GM12878 (cell line): ENCODE measurements at regions not wholly inside any gene's neighbourhood (a gene's known extent, or its start where the extent isn't known, plus 50 kb on each side); places are given as distances from the start of the nearest gene placed in this dataset.

Source experiments
- ATAC-seq: fragments of 200-7000 bp; cut with Tn5 transposase; 3 replicates; pipeline ENCODE4 v1.9.1; 2020; ENCODE audit warnings: mild to moderate bottlenecking, moderate library complexity
- BruUV-seq: library from RNA; stranded (reverse); fragments of 400-500 nt; replicated peaks from 2 replicates; lab custom pipeline; 2021; lab: Mats Ljungman, UMichigan
- CTCF ChIA-PET: fragments of 300-600 bp; sonication (Branson Sonifier 250); formaldehyde crosslinking; extraction: SDS; loops from one replicate; lab custom pipeline; 2021; ENCODE audit warnings: inconsistent platforms; lab: Yijun Ruan, JAX
- POLR2A ChIA-PET: fragments of 350-600 bp; formaldehyde crosslinking; extraction: SDS; loops from one replicate; lab custom pipeline; 2021; ENCODE audit warnings: inconsistent platforms; lab: Charles Lee
- RAD21 ChIA-PET: fragments of 300-600 bp; sonication (Branson Sonifier 250); formaldehyde crosslinking; loops from one replicate; lab custom pipeline; 2023; ENCODE audit warnings: antibody characterized with exemption; ENCODE audit not compliant: unreplicated experiment; lab: Charles Lee
- SMC1A ChIA-PET: fragments of 300-600 bp; sonication (Branson Sonifier 250); formaldehyde crosslinking; loops from one replicate; lab custom pipeline; 2023; ENCODE audit not compliant: unreplicated experiment, uncharacterized antibody; lab: Charles Lee
- DNase-seq: peaks from one replicate; pipeline ENCODE4 v3.0.0-alpha.2; 2011; ENCODE audit warnings: low read depth, low spot score
- FAIRE-seq: peaks from 3 replicates; lab custom pipeline; 2011; peaks lifted over from hg19 to GRCh38; lab: Jason Lieb, UNC
- H2AFZ ChIP-seq: 2 replicates; pipeline ENCODE4 v1.6.0; 2011; ENCODE audit warnings: low read depth, low read length, control low read depth; ENCODE audit not compliant: control insufficient read depth
- H3K27ac ChIP-seq: 2 replicates; pipeline ENCODE4 v1.5.1; 2011; ENCODE audit warnings: control low read depth; ENCODE audit not compliant: control insufficient read depth, insufficient read depth
- H3K27me3 ChIP-seq, 2 experiments: replicated peaks in 1 of 2; 2 replicates each; pipeline versions ENCODE4 v1.6.0 to v1.6.1; 2011; ENCODE audit warnings: low read length in 1 of 2; ENCODE audit not compliant: control insufficient read depth in 2 of 2, insufficient read depth in 2 of 2
- H3K36me3 ChIP-seq, 2 experiments: 2 replicates each; pipeline ENCODE4 v1.5.1; 2011; ENCODE audit warnings: low read length in 1 of 2; ENCODE audit not compliant: control insufficient read depth in 2 of 2, insufficient read depth in 2 of 2
- H3K4me1 ChIP-seq: 2 replicates; pipeline ENCODE4 v1.6.1; 2011; ENCODE audit warnings: mild to moderate bottlenecking, low read length, moderate library complexity, mixed read lengths; ENCODE audit not compliant: control insufficient read depth, insufficient read depth
- H3K4me2 ChIP-seq: 2 replicates; pipeline ENCODE4 v1.6.0; 2011; ENCODE audit warnings: control low read depth; ENCODE audit not compliant: control insufficient read depth, insufficient read depth
- H3K4me3 ChIP-seq: fragments of 200-600 bp; sonication (generic); 2 replicates; pipeline ENCODE4 v1.5.1; 2016
- H3K79me2 ChIP-seq: 2 replicates; pipeline ENCODE4 v1.6.0; 2011; ENCODE audit warnings: low read length; ENCODE audit not compliant: control insufficient read depth, insufficient read depth
- H3K9ac ChIP-seq: 2 replicates; pipeline ENCODE4 v1.8.0; 2011; ENCODE audit warnings: low read length, control low read depth, mixed read lengths; ENCODE audit not compliant: control insufficient read depth, insufficient read depth
- H3K9me3 ChIP-seq: replicated peaks from 3 replicates; pipeline ENCODE4 v1.5.1; 2011; ENCODE audit warnings: mild to moderate bottlenecking, low read length; ENCODE audit not compliant: control insufficient read depth, insufficient read depth
- H4K20me1 ChIP-seq: 2 replicates; pipeline ENCODE4 v1.6.0; 2011; ENCODE audit not compliant: control insufficient read depth, insufficient read depth
- CHD1 ChIP-seq: IDR thresholded peaks from 2 replicates; pipeline ENCODE4 v1.6.1; 2012; ENCODE audit warnings: low read depth, low read length, improper control_type of control experiment
- GATAD2B ChIP-seq: fragments of 450-650 bp; conservative IDR thresholded peaks from 2 replicates; pipeline ENCODE4 v1.6.1; 2017; ENCODE audit warnings: low read depth, mild to moderate bottlenecking, moderate library complexity
- JUNB ChIP-seq: IDR thresholded peaks from 2 replicates; pipeline ENCODE4 v1.6.1; 2016; ENCODE audit warnings: antibody characterized with exemption, mild to moderate bottlenecking
- KDM1A ChIP-seq: fragments of 200-600 bp; sonication (generic); IDR thresholded peaks from 2 replicates; pipeline ENCODE4 v1.6.1; 2016; ENCODE audit warnings: borderline replicate concordance
- MTA3 ChIP-seq: IDR thresholded peaks from 2 replicates; pipeline ENCODE4 v1.6.1; 2012; ENCODE audit warnings: low read length, inconsistent platforms, borderline replicate concordance
- MYC ChIP-seq: IDR thresholded peaks from 2 replicates; pipeline ENCODE4 v1.6.1; 2011; ENCODE audit warnings: mild to moderate bottlenecking, low read length, moderate library complexity, inconsistent platforms; ENCODE audit not compliant: insufficient read depth, insufficient replicate concordance, insufficient read length, severe bottlenecking
- RB1 ChIP-seq: fragments of 450-650 bp; formaldehyde crosslinking; IDR thresholded peaks from 2 replicates; pipeline ENCODE4 v1.6.1; 2017; ENCODE audit warnings: mild to moderate bottlenecking, borderline replicate concordance
- RELA ChIP-seq: fragments of 450-650 bp; IDR thresholded peaks from 2 replicates; pipeline ENCODE4 v1.8.0; 2014; ENCODE audit warnings: borderline replicate concordance; ENCODE audit not compliant: partially characterized antibody
- SMAD1 ChIP-seq: fragments of 450-650 bp; IDR thresholded peaks from 2 replicates; pipeline ENCODE4 v1.6.1; 2018; ENCODE audit warnings: mild to moderate bottlenecking, low read depth; ENCODE audit not compliant: partially characterized antibody
- SP1 ChIP-seq: IDR thresholded peaks from one replicate; pipeline ENCODE4 v1.6.1; 2011; ENCODE audit warnings: low read depth, low read length
- WGBS: methylation state at CpG from one replicate; pipeline ENCODE4 v1.1.6; 2016; ENCODE audit warnings: low lambda C conversion rate; ENCODE audit not compliant: insufficient replicate concordance, insufficient coverage; ENCODE audit errors: missing lambda C conversion rate; 5-methylcytosine and 5-hydroxymethylcytosine counted together
- in situ Hi-C: fragments of 300-500 bp; cut with MboI; formaldehyde crosslinking; loops from 9 replicates; pipeline ENCODE4 v1.14.3; 2018; ENCODE audit warnings: mixed read lengths
- intact Hi-C: fragments of 100-400 bp; cut with micrococcal nuclease; formaldehyde crosslinking; loops from one replicate; pipeline ENCODE4 v1.14.2; 2022; ENCODE audit not compliant: unreplicated experiment
- TF ChIP-seq, protein P1 (sequence below): fragments of 450-650 bp; formaldehyde crosslinking; IDR thresholded peaks from 2 replicates; pipeline ENCODE4 v1.4.0; 2022; ENCODE audit warnings: mild to moderate bottlenecking, moderate library complexity
- TF ChIP-seq, protein P2 (sequence below), 3 experiments: IDR thresholded peaks in 2 of 3; conservative IDR thresholded peaks in 1 of 3; 2 replicates each; pipeline ENCODE4 v1.5.1; 2011; ENCODE audit warnings: low read depth in 3 of 3, low read length in 3 of 3, mild to moderate bottlenecking in 3 of 3, control low read depth in 2 of 3, moderate library complexity in 2 of 3, inconsistent platforms in 1 of 3, mixed read lengths in 1 of 3; ENCODE audit not compliant: control insufficient read depth in 2 of 3, insufficient read depth in 1 of 3; ENCODE audit errors: extremely low read depth in 1 of 3
- TF ChIP-seq, protein P3 (sequence below): fragments of 150-350 bp; IDR thresholded peaks from 2 replicates; pipeline ENCODE4 v1.6.1; 2016; ENCODE audit warnings: low read depth, low read length
- TF ChIP-seq, protein P4 (sequence below): IDR thresholded peaks from 2 replicates; pipeline ENCODE4 v1.6.1; 2011; ENCODE audit warnings: low read depth, mild to moderate bottlenecking, low read length, moderate library complexity, borderline replicate concordance; ENCODE audit errors: extremely low read depth

DNA sequence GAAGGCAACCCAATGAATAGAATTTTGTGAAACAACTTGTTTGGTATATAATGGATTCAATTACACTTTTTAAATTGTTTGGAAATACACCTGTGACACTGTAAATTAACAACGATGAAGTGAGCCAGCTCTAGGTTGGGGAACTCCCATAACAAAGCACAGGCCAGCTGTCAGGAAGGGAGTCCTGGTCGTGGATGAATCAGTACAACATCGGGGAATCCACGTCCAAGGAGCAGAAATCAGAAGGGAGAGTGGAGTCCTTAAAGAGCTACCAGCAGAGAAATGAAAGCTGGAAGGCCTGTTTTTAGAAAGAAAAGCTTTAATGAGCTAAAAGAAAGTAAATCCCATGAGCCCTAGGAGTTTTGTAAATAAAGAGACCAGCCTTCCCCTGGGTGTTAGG is 223.1 kb upstream of the SLC35B3 start:
- no peak for DNase-seq
- no peak for ATAC-seq
- POLR2A ChIA-PET, result no interaction called here
- RAD21 ChIA-PET, result no interaction called here
- Histone ChIP-seq H3K4me3 (no peak overlapping the region), H3K4me2 (no peak overlapping the region), H3K4me1 (no peaks in the 10 kb centered on the region), H3K9me3 (no peaks in the 10 kb centered on the region), H3K27me3 (no peaks in the 10 kb centered on the region), H3K79me2 (no peaks in the 10 kb centered on the region), H3K27ac (no peak overlapping the region), H3K36me3 (no peaks in the 10 kb centered on the region), H4K20me1 (no peaks in the 10 kb centered on the region), H3K9ac (no peak overlapping the region), H2AFZ (no peak overlapping the region)
- 2% methylated on average over 4 of the region's 4 CpGs for WGBS
- TF ChIP-seq, protein P1, sequence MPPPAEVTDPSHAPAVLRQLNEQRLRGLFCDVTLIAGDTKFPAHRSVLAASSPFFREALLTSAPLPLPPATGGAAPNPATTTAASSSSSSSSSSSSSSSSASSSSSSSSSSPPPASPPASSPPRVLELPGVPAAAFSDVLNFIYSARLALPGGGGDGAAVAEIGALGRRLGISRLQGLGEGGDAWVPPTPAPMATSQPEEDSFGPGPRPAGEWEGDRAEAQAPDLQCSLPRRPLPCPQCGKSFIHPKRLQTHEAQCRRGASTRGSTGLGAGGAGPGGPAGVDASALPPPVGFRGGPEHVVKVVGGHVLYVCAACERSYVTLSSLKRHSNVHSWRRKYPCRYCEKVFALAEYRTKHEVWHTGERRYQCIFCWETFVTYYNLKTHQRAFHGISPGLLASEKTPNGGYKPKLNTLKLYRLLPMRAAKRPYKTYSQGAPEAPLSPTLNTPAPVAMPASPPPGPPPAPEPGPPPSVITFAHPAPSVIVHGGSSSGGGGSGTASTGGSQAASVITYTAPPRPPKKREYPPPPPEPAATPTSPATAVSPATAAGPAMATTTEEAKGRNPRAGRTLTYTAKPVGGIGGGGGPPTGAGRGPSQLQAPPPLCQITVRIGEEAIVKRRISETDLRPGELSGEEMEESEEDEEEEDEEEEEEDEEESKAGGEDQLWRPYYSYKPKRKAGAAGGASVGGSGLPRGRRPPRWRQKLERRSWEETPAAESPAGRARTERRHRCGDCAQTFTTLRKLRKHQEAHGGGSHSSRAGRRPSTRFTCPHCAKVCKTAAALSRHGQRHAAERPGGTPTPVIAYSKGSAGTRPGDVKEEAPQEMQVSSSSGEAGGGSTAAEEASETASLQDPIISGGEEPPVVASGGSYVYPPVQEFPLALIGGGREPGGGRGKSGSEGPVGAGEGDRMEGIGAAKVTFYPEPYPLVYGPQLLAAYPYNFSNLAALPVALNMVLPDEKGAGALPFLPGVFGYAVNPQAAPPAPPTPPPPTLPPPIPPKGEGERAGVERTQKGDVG (CRISPR knock-in tag), result no peak
- TF ChIP-seq SP1 (no peak), RB1 (no peak), KDM1A (no peak), MYC (no peak), CHD1 (no peak), RELA (no peak), MTA3 (no peak), JUNB (no peak), GATAD2B (no peak), SMAD1 (no peak)
- TF ChIP-seq, protein P2, sequence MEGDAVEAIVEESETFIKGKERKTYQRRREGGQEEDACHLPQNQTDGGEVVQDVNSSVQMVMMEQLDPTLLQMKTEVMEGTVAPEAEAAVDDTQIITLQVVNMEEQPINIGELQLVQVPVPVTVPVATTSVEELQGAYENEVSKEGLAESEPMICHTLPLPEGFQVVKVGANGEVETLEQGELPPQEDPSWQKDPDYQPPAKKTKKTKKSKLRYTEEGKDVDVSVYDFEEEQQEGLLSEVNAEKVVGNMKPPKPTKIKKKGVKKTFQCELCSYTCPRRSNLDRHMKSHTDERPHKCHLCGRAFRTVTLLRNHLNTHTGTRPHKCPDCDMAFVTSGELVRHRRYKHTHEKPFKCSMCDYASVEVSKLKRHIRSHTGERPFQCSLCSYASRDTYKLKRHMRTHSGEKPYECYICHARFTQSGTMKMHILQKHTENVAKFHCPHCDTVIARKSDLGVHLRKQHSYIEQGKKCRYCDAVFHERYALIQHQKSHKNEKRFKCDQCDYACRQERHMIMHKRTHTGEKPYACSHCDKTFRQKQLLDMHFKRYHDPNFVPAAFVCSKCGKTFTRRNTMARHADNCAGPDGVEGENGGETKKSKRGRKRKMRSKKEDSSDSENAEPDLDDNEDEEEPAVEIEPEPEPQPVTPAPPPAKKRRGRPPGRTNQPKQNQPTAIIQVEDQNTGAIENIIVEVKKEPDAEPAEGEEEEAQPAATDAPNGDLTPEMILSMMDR (IDR thresholded peaks at IDR 0.05 in 2 of 3, conservative IDR thresholded peaks at IDR 0.05 in 1 of 3; ENCODE audit: control insufficient read depth in 2 of 3, extremely low read depth in 1 of 3, insufficient read depth in 1 of 3, low read depth in 3 of 3, low read length in 3 of 3), result no peak
- TF ChIP-seq, protein P3, sequence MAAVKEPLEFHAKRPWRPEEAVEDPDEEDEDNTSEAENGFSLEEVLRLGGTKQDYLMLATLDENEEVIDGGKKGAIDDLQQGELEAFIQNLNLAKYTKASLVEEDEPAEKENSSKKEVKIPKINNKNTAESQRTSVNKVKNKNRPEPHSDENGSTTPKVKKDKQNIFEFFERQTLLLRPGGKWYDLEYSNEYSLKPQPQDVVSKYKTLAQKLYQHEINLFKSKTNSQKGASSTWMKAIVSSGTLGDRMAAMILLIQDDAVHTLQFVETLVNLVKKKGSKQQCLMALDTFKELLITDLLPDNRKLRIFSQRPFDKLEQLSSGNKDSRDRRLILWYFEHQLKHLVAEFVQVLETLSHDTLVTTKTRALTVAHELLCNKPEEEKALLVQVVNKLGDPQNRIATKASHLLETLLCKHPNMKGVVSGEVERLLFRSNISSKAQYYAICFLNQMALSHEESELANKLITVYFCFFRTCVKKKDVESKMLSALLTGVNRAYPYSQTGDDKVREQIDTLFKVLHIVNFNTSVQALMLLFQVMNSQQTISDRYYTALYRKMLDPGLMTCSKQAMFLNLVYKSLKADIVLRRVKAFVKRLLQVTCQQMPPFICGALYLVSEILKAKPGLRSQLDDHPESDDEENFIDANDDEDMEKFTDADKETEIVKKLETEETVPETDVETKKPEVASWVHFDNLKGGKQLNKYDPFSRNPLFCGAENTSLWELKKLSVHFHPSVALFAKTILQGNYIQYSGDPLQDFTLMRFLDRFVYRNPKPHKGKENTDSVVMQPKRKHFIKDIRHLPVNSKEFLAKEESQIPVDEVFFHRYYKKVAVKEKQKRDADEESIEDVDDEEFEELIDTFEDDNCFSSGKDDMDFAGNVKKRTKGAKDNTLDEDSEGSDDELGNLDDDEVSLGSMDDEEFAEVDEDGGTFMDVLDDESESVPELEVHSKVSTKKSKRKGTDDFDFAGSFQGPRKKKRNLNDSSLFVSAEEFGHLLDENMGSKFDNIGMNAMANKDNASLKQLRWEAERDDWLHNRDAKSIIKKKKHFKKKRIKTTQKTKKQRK, result no peak
- TF ChIP-seq, protein P4, sequence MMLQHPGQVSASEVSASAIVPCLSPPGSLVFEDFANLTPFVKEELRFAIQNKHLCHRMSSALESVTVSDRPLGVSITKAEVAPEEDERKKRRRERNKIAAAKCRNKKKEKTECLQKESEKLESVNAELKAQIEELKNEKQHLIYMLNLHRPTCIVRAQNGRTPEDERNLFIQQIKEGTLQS, result no peak
- SMC1A ChIA-PET, result no interaction called here
- in situ Hi-C loops, result no loop called here
- CTCF ChIA-PET, result no interaction called here
- intact Hi-C loops, result no loop called here
- no TSS peak for BruUV-seq
- FAIRE-seq, result no peak
